ENCODE measurements at regions not wholly inside any gene's neighbourhood (a gene's known extent, or its start where the extent isn't known, plus 50 kb on each side); places are given as distances from the start of the nearest gene placed in this dataset.

DNA sequence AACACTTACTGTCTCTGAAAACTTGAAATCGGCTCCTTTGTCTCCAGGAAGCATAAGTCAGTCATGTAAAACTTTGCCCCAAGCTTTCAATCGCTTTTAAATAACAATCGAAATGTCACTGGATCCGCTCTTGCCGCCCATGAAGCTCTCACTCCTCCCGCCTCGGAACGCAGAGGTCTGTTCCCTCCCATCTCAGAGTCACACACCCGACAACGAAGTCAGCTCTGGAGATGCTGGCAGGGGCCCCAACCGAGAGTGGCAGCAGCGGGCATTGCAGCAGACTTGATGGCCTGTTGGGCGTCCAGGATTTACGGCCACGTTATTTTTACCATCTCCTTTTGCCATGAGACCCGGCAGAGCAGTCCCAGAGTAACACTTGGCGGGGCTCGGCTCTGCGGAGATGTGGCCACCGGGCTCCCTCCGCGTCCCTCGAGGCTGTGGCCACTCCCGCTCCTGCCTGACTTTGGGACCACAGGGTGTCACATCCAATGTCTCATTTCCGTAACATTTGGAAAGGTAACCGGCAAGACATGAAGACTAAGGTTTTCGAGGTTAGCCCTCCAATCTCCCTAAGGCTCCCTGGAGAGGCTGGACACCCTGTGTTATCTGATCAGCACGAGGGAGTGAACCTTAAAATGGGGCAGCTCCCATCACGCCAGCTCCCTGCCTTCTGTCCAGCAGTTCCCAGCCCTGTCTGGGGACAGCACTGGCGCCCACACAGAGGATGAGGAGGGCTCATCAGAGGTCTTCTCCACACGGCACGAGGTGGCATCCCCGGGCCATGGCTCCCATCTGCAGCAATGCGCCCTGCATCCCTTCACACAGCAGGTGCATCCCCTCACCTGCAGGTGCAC lies 62.8 kb upstream of the ADGRA1 start:
- no peaks in the 10 kb centered on the region for H3K9me3 ChIP-seq (ENCODE audit: low read depth, low read length, poor library complexity, severe bottlenecking)
- no peaks in the 10 kb centered on the region for H3K36me3 ChIP-seq (ENCODE audit: insufficient read depth, low read length, poor library complexity, severe bottlenecking)
- intact Hi-C loops (cut with micrococcal nuclease; ENCODE audit: unreplicated experiment): no loop called here
- H3K4me1 ChIP-seq (ENCODE audit: insufficient read depth, low read length, poor library complexity, severe bottlenecking): peaks cover 5% of the 10 kb centered on the region
- H3K27me3 ChIP-seq (replicated peaks; ENCODE audit: insufficient read depth, low read depth, low read length, poor library complexity): peaks cover 55% of the 10 kb centered on the region
- DNase-seq (ENCODE audit: low spot score): no peak
- no TSS peak for BruUV-seq (replicated peaks)
- CTCF ChIA-PET: no interaction called here
- no peak overlapping the region for H3K4me3 ChIP-seq (ENCODE audit: low read depth, low read length, poor library complexity, severe bottlenecking)
- POLR2A ChIA-PET (ENCODE audit: low non-redundant PET): no interaction called here
- H3K27ac ChIP-seq (ENCODE audit: low read depth, low read length, poor library complexity, severe bottlenecking): no peak overlapping the region
- TF ChIP-seq, protein P1, sequence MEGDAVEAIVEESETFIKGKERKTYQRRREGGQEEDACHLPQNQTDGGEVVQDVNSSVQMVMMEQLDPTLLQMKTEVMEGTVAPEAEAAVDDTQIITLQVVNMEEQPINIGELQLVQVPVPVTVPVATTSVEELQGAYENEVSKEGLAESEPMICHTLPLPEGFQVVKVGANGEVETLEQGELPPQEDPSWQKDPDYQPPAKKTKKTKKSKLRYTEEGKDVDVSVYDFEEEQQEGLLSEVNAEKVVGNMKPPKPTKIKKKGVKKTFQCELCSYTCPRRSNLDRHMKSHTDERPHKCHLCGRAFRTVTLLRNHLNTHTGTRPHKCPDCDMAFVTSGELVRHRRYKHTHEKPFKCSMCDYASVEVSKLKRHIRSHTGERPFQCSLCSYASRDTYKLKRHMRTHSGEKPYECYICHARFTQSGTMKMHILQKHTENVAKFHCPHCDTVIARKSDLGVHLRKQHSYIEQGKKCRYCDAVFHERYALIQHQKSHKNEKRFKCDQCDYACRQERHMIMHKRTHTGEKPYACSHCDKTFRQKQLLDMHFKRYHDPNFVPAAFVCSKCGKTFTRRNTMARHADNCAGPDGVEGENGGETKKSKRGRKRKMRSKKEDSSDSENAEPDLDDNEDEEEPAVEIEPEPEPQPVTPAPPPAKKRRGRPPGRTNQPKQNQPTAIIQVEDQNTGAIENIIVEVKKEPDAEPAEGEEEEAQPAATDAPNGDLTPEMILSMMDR (conservative IDR thresholded peaks at IDR 0.05; ENCODE audit: low read depth, low read length): no peak
- TF ChIP-seq EZH2 (IDR thresholded peaks at IDR 0.05; ENCODE audit: borderline replicate concordance, low read depth, low read length, poor library complexity, severe bottlenecking): peak; percentile 39

DNA sequence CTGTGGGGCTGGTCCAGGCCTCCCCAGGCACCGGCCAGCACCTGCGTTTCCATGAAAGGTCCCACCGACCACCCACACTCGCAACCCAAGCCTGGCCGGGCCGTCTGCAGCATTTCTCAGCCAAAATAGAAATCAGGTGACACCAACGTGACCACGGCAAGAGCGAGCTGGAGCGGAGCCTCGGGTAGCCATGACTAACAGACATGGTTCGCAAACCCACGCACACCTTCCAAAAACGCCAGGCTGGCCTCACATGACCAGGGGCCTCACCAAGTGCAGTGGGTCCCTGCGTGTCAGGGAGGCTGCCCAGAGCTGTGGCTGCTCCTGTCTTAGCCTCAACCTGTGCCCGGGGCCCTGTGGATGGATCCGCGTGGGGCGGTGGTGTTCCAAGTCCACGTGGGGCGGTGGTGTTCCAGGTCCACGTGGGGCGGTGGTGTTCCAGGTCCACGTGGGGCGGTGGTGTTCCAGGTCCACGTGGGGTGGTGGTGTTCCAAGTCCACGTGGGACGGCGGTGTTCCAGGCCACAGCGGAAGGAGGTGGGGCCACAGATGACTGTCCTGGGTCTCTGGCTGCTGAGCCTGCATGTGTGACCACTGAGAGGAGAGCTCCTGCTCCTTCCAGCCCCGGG lies 64.4 kb upstream of the ADGRA1 start:
- Histone ChIP-seq H3K9me3 (ENCODE audit: low read depth, low read length, poor library complexity, severe bottlenecking) (no peaks in the 10 kb centered on the region), H3K36me3 (ENCODE audit: insufficient read depth, low read length, poor library complexity, severe bottlenecking) (no peaks in the 10 kb centered on the region), H3K4me1 (ENCODE audit: insufficient read depth, low read length, poor library complexity, severe bottlenecking) (peaks cover 5% of the 10 kb centered on the region), H3K4me3 (ENCODE audit: low read depth, low read length, poor library complexity, severe bottlenecking) (no peak overlapping the region), H3K27ac (ENCODE audit: low read depth, low read length, poor library complexity, severe bottlenecking) (no peak overlapping the region), H3K27me3 (replicated peaks; ENCODE audit: insufficient read depth, low read depth, low read length, poor library complexity) (peaks cover 43% of the 10 kb centered on the region)
- TF ChIP-seq, protein P1 (conservative IDR thresholded peaks at IDR 0.05; ENCODE audit: low read depth, low read length): no peak
- TF ChIP-seq EZH2 (IDR thresholded peaks at IDR 0.05; ENCODE audit: borderline replicate concordance, low read depth, low read length, poor library complexity, severe bottlenecking): no peak
- CTCF ChIA-PET: no interaction called here
- intact Hi-C loops (cut with micrococcal nuclease; ENCODE audit: unreplicated experiment): no loop called here
- no TSS peak for BruUV-seq (replicated peaks)
- DNase-seq (ENCODE audit: low spot score): no peak
- POLR2A ChIA-PET (ENCODE audit: low non-redundant PET): no interaction called here

DNA sequence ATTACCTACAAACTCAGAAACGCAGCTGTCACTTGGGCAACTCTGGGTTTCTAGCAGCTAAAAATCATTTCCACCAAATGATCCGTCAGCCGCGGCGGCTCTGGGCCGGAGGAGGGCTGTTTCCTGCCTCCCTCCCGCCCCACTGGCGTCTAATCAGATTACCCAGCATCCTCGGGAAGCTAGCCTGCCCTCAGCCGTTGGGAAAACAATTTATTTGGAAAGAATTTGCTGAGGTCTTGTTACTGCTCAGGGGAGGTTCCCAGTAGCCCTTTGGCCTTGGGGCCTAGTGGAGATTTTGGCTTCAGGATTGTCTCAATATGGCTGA lies 65.0 kb upstream of the ADGRA1 start:
- ChIA-PET POLR2A (ENCODE audit: low non-redundant PET) (no interaction called here), CTCF (no interaction called here)
- H3K4me1 ChIP-seq (ENCODE audit: insufficient read depth, low read length, poor library complexity, severe bottlenecking): peaks cover 5% of the 10 kb centered on the region
- no peak overlapping the region for H3K4me3 ChIP-seq (ENCODE audit: low read depth, low read length, poor library complexity, severe bottlenecking)
- H3K27ac ChIP-seq (ENCODE audit: low read depth, low read length, poor library complexity, severe bottlenecking): no peak overlapping the region
- peaks cover 38% of the 10 kb centered on the region for H3K27me3 ChIP-seq (replicated peaks; ENCODE audit: insufficient read depth, low read depth, low read length, poor library complexity)
- DNase-seq (ENCODE audit: low spot score): peak; percentile 29
- H3K9me3 ChIP-seq (ENCODE audit: low read depth, low read length, poor library complexity, severe bottlenecking): no peaks in the 10 kb centered on the region
- H3K36me3 ChIP-seq (ENCODE audit: insufficient read depth, low read length, poor library complexity, severe bottlenecking): no peaks in the 10 kb centered on the region
- no TSS peak for BruUV-seq (replicated peaks)
- TF ChIP-seq, protein P1 (conservative IDR thresholded peaks at IDR 0.05; ENCODE audit: low read depth, low read length): no peak
- no peak for TF ChIP-seq EZH2 (IDR thresholded peaks at IDR 0.05; ENCODE audit: borderline replicate concordance, low read depth, low read length, poor library complexity, severe bottlenecking)
- intact Hi-C loops (cut with micrococcal nuclease; ENCODE audit: unreplicated experiment): no loop called here
